ENCODE measurements at regions not wholly inside any gene's neighbourhood (a gene's known extent, or its start where the extent isn't known, plus 50 kb on each side); places are given as distances from the start of the nearest gene placed in this dataset.

- ChIA-PET CTCF (interaction anchor here (1.2 to 2.0 kb wide), 4 partner anchors 9 to 857 kb away, joined by 3 to 13 read pairs (median 6); no protein-coding TSS in a partner anchor), POLR2A (no interaction called here)
- peak; percentile 77 for DNase-seq (ENCODE audit: extremely low spot score)
- peak; percentile 66 for TF ChIP-seq CTCF (IDR thresholded peaks at IDR 0.05; ENCODE audit: control extremely low read depth, extremely low read depth, low read depth, missing control alignments)
These were observed 144.6 kb upstream of the TNR start for GRCh38 chr1:175887981-175888428.

DNA sequence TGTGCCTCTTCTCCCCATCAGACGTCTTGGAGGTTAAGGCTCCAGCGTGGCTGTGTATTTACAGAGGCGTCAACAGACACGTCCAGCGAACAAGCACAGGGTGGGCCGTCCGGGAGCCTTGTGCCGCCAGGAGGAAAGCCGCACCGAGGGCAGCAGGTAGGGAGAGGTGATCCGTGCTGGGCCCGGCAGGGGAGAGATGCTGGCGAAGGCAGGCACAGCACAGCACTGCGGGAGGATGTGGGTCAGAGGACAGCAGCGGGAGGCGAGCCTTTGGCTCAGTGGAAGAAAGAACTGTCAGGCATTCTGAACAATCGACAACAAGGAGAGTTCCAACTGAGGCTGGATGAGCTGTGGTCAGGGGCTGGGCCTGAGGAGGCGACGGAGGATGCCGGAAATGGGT lies 144.1 kb upstream of the TNR start:
- no peak for TF ChIP-seq CTCF (IDR thresholded peaks at IDR 0.05; ENCODE audit: control extremely low read depth, extremely low read depth, low read depth, missing control alignments)
- DNase-seq (ENCODE audit: extremely low spot score), result no peak
- ChIA-PET POLR2A (no interaction called here), CTCF (interaction anchor here (1.5 to 2.0 kb wide), 3 partner anchors 8 to 10 kb away, joined by 6 to 13 read pairs (median 9); no protein-coding TSS in a partner anchor)

- no peak for TF ChIP-seq CTCF (IDR thresholded peaks at IDR 0.05; ENCODE audit: control extremely low read depth, extremely low read depth, low read depth, missing control alignments)
These were observed 141.9 kb upstream of the TNR start for GRCh38 chr1:175885326-175885725.

DNA sequence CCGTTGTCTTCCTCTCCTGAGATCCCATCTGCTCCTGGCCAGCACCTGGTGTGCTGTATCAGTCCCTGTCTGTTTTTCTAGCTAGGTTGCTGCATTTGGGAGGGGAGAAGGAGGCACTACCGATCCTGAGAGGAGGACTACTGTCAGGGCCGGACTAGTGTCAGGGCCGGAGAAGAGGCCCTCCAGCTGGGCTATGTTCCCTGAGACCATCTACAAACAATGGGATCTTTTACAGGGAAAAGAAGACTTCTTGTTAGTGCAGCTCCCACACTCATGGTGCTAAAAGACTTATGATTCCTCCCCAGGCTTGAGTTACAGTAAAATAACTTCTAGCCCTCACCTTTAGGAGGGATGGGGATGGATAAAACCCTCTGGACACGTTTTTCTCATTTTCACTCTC lies 141.0 kb upstream of the TNR start:
- DNase-seq (ENCODE audit: extremely low spot score), result no peak
- POLR2A ChIA-PET, result no interaction called here
- TF ChIP-seq CTCF (IDR thresholded peaks at IDR 0.05; ENCODE audit: control extremely low read depth, extremely low read depth, low read depth, missing control alignments), result no peak
- CTCF ChIA-PET, result interaction anchor here (1.7 kb wide), 1 partner anchor 19 kb away, joined by 3 read pairs; no protein-coding TSS in a partner anchor

More at GRCh38 chr1:175885326-175885725, 141.9 kb upstream of the TNR start:
- no peak for DNase-seq (ENCODE audit: extremely low spot score)
- ChIA-PET CTCF (interaction anchor here (1.3 to 1.7 kb wide), 2 partner anchors 12 to 20 kb away, joined by 3 read pairs; no protein-coding TSS in a partner anchor), POLR2A (no interaction called here)

GRCh38 chr1:175882192-175882591 lies 138.8 kb upstream of the TNR start:
- DNase-seq (ENCODE audit: extremely low spot score), result no peak
- CTCF ChIA-PET, result interaction anchor here (1.6 kb wide), 1 partner anchor 12 kb away, joined by 3 read pairs; no protein-coding TSS in a partner anchor
- POLR2A ChIA-PET, result no interaction called here
- TF ChIP-seq CTCF (IDR thresholded peaks at IDR 0.05; ENCODE audit: control extremely low read depth, extremely low read depth, low read depth, missing control alignments), result no peak

DNA sequence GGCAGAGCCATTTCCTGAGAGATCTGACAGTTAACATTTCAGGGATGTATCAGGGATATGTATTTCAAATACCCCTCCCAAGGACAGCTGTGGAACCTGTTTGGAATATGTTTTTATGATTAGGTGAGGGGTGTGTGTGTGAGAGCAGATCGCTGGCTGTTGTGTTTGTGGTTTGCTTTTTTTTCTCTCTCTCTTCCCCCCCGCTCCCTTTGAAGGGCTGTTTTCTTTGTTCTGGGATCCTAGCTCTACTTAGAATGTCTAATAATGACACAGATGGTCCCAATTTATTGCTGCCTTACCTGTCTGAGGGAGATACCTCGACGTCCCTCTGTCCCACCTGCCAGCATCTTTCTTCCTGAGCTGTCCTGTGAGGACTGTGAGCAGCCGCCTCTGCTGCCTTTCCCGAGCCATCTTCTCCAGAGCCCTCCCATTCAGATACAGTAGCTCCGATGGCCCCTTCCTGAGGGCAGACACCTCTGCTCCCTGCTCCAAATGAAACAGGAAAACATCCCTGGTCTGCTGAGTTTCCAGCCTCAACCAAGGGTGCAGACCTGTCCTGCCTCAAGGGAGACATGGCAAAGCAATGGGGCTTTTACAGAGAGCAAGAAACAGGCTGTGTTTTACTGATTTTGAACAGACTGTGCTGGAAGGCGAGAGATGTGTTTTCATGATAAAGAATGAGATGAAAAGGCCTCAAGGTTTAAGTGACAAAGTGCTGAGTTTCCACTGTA lies 138.0 kb upstream of the TNR start:
- TF ChIP-seq CTCF (IDR thresholded peaks at IDR 0.05; ENCODE audit: control extremely low read depth, extremely low read depth, low read depth, missing control alignments), result no peak
- DNase-seq (ENCODE audit: extremely low spot score), result no peak
- CTCF ChIA-PET, result interaction anchor here (1.6 kb wide), 1 partner anchor 13 kb away, joined by 3 read pairs; no protein-coding TSS in a partner anchor
- POLR2A ChIA-PET, result no interaction called here

All from GM10248 (cell line).